Left lung (tissue), 4 donors: ENCODE measurements at regions not wholly inside any gene's neighbourhood (a gene's known extent, or its start where the extent isn't known, plus 50 kb on each side); places are given as distances from the start of the nearest gene placed in this dataset.

ENCODE experiments used
- ATAC-seq: fragments of 200-7000 bp; cut with Tn5 transposase; one replicate; pipeline ENCODE4 v1.9.1; 2020; ENCODE audit warnings: moderate library complexity
- DNase-seq, 4 donors: peaks; one replicate each; pipeline ENCODE4 v3.0.0-alpha.2; 2013 to 2020
- H3K27ac ChIP-seq, 2 donors: fragments of 200-600 bp; sonication (generic) in 1 of 2; one replicate each; pipeline versions ENCODE4 v1.5.0 to v1.8.0; 2020 to 2021
- H3K27me3 ChIP-seq, 2 donors: fragments of 200-600 bp; sonication (generic) in 1 of 2; one replicate each; pipeline versions ENCODE4 v1.5.0 to v1.8.0; 2020 to 2021
- H3K36me3 ChIP-seq, 2 donors: fragments of 200-600 bp; sonication (generic) in 1 of 2; one replicate each; pipeline versions ENCODE4 v1.5.0 to v1.8.0; 2020 to 2021
- H3K4me1 ChIP-seq, 2 donors: fragments of 200-600 bp; one replicate each; pipeline ENCODE4 v1.8.0; 2021
- H3K4me3 ChIP-seq, 2 donors: fragments of 200-600 bp; sonication (generic) in 1 of 2; one replicate each; pipeline versions ENCODE4 v1.5.0 to v1.8.0; 2020 to 2021; ENCODE audit warnings: mild to moderate bottlenecking in 1 of 2
- H3K9me3 ChIP-seq, 2 donors: fragments of 200-600 bp; sonication (generic) in 1 of 2; one replicate each; pipeline versions ENCODE4 v1.5.0 to v1.8.0; 2020 to 2021
- intact Hi-C, 2 donors: fragments of 100-400 bp; cut with DNase I; formaldehyde crosslinking; loops; one replicate each; pipeline versions ENCODE4 v1.11.2 to v1.14.2; 2022
- TF ChIP-seq, protein P1 (sequence below), 2 donors: fragments of 200-600 bp; sonication (generic) in 1 of 2; IDR thresholded peaks; one replicate each; pipeline versions ENCODE4 v1.5.0 to v1.8.0; 2021; ENCODE audit warnings: antibody characterized with exemption in 2 of 2
- donor health status: DM: no; HTN: yes; CAD: no.
- donor health status: DM: no; HTN: no; CAD: no.

GRCh38 chr10:6770846-6771245, 190.8 kb upstream of the PRKCQ start:
- peaks cover 0 to 19% of the 10 kb centered on the region in 2 donors for H3K27me3 ChIP-seq
- DNase-seq (peak in 2 of 4 donors; percentile 34 to 48), ATAC-seq (no peak)
- no peaks in the 10 kb centered on the region for H3K36me3 ChIP-seq
- TF ChIP-seq, protein P1, sequence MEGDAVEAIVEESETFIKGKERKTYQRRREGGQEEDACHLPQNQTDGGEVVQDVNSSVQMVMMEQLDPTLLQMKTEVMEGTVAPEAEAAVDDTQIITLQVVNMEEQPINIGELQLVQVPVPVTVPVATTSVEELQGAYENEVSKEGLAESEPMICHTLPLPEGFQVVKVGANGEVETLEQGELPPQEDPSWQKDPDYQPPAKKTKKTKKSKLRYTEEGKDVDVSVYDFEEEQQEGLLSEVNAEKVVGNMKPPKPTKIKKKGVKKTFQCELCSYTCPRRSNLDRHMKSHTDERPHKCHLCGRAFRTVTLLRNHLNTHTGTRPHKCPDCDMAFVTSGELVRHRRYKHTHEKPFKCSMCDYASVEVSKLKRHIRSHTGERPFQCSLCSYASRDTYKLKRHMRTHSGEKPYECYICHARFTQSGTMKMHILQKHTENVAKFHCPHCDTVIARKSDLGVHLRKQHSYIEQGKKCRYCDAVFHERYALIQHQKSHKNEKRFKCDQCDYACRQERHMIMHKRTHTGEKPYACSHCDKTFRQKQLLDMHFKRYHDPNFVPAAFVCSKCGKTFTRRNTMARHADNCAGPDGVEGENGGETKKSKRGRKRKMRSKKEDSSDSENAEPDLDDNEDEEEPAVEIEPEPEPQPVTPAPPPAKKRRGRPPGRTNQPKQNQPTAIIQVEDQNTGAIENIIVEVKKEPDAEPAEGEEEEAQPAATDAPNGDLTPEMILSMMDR (IDR thresholded peaks at IDR 0.05) = no peak
- no peak overlapping the region for H3K27ac ChIP-seq
- no peak overlapping the region for H3K4me3 ChIP-seq
- intact Hi-C loops = no loop called here
- no peaks in the 10 kb centered on the region for H3K4me1 ChIP-seq
- peaks cover 0 to 2% of the 10 kb centered on the region in 2 donors for H3K9me3 ChIP-seq

DNA sequence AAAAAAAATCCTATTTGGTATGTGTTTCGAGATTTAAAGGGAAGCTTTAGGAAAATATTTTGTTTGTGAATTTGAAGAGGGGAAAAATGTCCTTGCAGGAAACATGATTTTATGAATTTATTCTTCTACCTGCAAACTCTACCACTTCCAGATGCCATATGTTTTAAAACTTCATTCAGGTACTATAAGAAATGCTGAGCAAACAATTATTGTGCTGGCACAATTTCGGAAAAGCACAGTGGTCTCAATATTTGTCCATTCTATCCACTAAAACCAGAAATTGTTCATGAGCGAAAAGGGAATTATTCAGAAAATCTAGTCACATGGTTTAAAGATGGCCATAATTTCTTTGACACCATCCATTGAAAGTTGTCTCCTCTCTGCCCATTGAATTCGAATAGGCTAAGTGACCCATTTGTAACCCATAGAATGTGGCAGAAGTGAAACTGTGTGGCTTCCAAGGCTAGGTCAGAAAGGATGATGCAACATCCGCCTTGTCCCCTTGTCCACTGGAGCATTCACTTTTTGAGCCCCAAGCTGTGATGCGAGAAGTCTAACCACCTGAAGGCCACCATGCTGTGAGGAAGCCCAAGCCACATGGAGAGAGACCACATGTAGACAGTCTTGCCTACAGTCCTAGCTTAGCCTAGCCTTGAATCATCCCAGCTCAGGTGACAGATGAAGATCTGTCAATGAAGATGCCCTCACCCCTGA, 189.8 kb upstream of the PRKCQ start:
- Histone ChIP-seq H3K36me3 (no peaks in the 10 kb centered on the region), H3K9me3 (peaks cover 0 to 2% of the 10 kb centered on the region in 2 donors), H3K4me3 (no peak overlapping the region), H3K27ac (no peak overlapping the region), H3K4me1 (no peaks in the 10 kb centered on the region), H3K27me3 (peaks cover 0 to 11% of the 10 kb centered on the region in 2 donors)
- intact Hi-C loops = no loop called here
- DNase-seq (no peak), ATAC-seq (no peak)
- TF ChIP-seq, protein P1 (IDR thresholded peaks at IDR 0.05) = no peak

- ATAC-seq = no peak
- no peak overlapping the region for H3K27ac ChIP-seq
- H3K36me3 ChIP-seq = no peaks in the 10 kb centered on the region
- intact Hi-C loops = no loop called here
- H3K9me3 ChIP-seq = peaks cover 0 to 2% of the 10 kb centered on the region in 2 donors
- no peaks in the 10 kb centered on the region for H3K4me1 ChIP-seq
- no peak overlapping the region for H3K4me3 ChIP-seq
- peaks cover 0 to 21% of the 10 kb centered on the region in 2 donors for H3K27me3 ChIP-seq
- TF ChIP-seq, protein P1 (IDR thresholded peaks at IDR 0.05) = no peak
- peak in 2 of 4 donors; percentile 49 to 61 for DNase-seq
These were observed 186.2 kb upstream of the PRKCQ start for GRCh38 chr10:6766131-6766801.

DNA sequence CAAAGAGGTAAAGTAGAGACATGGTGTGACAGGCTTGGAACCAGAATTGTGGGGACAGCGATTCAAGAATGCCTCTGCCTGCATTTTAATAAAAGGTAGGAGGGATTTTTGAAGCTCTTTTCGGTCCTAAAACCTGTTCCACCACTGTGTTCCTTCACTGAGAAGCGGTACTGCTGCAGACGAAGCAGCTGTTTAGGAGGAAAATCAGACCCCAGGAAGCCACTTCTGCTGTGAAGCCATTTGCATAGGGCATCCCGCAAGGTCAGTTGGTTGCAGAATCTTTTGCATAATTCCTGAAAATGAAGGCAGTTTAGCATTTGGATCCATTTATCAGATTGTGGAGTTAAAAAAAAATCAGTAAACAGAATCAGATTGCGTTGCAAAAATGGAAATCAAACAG, 183.3 kb upstream of the PRKCQ start:
- H3K4me1 ChIP-seq = no peaks in the 10 kb centered on the region
- H3K36me3 ChIP-seq = no peaks in the 10 kb centered on the region
- no peak overlapping the region for H3K27ac ChIP-seq
- no peak for DNase-seq
- intact Hi-C loops = no loop called here
- no peaks in the 10 kb centered on the region for H3K9me3 ChIP-seq
- no peak for ATAC-seq
- TF ChIP-seq, protein P1 (IDR thresholded peaks at IDR 0.05) = no peak
- H3K27me3 ChIP-seq = peaks cover 0 to 34% of the 10 kb centered on the region in 2 donors
- no peak overlapping the region for H3K4me3 ChIP-seq

GRCh38 chr10:6763001-6763400, 182.9 kb upstream of the PRKCQ start:
- Histone ChIP-seq H3K4me3 (no peak overlapping the region), H3K27me3 (peaks cover 0 to 34% of the 10 kb centered on the region in 2 donors), H3K9me3 (no peaks in the 10 kb centered on the region), H3K4me1 (no peaks in the 10 kb centered on the region), H3K36me3 (no peaks in the 10 kb centered on the region), H3K27ac (no peak overlapping the region)
- ATAC-seq = no peak
- TF ChIP-seq, protein P1 (IDR thresholded peaks at IDR 0.05) = no peak
- no peak for DNase-seq
- intact Hi-C loops = no loop called here
